GM23338 (cell line): ENCODE measurements at regions not wholly inside any gene's neighbourhood (a gene's known extent, or its start where the extent isn't known, plus 50 kb on each side); places are given as distances from the start of the nearest gene placed in this dataset.

Source experiments
- ATAC-seq: fragments of 200-7000 bp; cut with Tn5 transposase; 3 replicates; pipeline ENCODE4 v1.9.1; 2020
- DNase-seq: peaks from one replicate; pipeline ENCODE4 v3.0.0-alpha.2; 2015; ENCODE audit warnings: low spot score
- H2AFZ ChIP-seq: fragments of 200-600 bp; sonication (generic); 2 replicates; pipeline ENCODE4 v1.8.0; 2016; ENCODE audit warnings: antibody characterized with exemption, mild to moderate bottlenecking, moderate library complexity
- H3F3A ChIP-seq: fragments of 200-600 bp; sonication (generic); replicated peaks from 2 replicates; pipeline ENCODE4 v1.8.0; 2017; ENCODE audit warnings: antibody characterized with exemption, mixed run types, low read depth
- H3K27ac ChIP-seq: fragments of 200-600 bp; sonication (generic); 2 replicates; pipeline ENCODE4 v1.6.1; 2016; ENCODE audit warnings: low read depth
- H3K27me3 ChIP-seq: fragments of 200-600 bp; sonication (generic); 2 replicates; pipeline ENCODE4 v1.8.0; 2016; ENCODE audit warnings: mild to moderate bottlenecking, mixed run types, moderate library complexity; ENCODE audit not compliant: insufficient read depth
- H3K36me3 ChIP-seq: fragments of 200-600 bp; sonication (generic); 2 replicates; pipeline ENCODE4 v1.8.0; 2016; ENCODE audit warnings: mild to moderate bottlenecking; ENCODE audit not compliant: insufficient read depth
- H3K4me1 ChIP-seq: fragments of 200-600 bp; sonication (generic); 2 replicates; pipeline ENCODE4 v1.8.0; 2016; ENCODE audit warnings: mild to moderate bottlenecking, moderate library complexity; ENCODE audit not compliant: insufficient read depth
- H3K4me2 ChIP-seq: fragments of 200-600 bp; sonication (generic); 2 replicates; pipeline ENCODE4 v1.7.1; 2017; ENCODE audit warnings: mixed run types
- H3K4me3 ChIP-seq: fragments of 200-600 bp; sonication (generic); 2 replicates; pipeline ENCODE4 v1.6.1; 2016; ENCODE audit warnings: mixed run types
- H3K79me2 ChIP-seq: fragments of 200-600 bp; sonication (generic); replicated peaks from 2 replicates; pipeline ENCODE4 v1.8.0; 2017; ENCODE audit warnings: mild to moderate bottlenecking; ENCODE audit not compliant: insufficient read depth
- H3K9me2 ChIP-seq: fragments of 200-600 bp; sonication (generic); 2 replicates; pipeline ENCODE4 v1.8.0; 2017; ENCODE audit not compliant: insufficient read depth
- H4K20me1 ChIP-seq: fragments of 200-600 bp; sonication (generic); replicated peaks from 2 replicates; pipeline ENCODE4 v1.8.0; 2017; ENCODE audit warnings: mild to moderate bottlenecking; ENCODE audit not compliant: insufficient read depth
- H3K27ac Mint-ChIP-seq: 2 replicates; pipeline ENCODE4 v1.8.0; 2020; ENCODE audit warnings: inconsistent platforms, mild to moderate bottlenecking, moderate library complexity, mixed read lengths
- H3K27me3 Mint-ChIP-seq: 3 replicates; pipeline ENCODE4 v1.8.0; 2022; ENCODE audit warnings: low read depth, mild to moderate bottlenecking, moderate library complexity, mixed read lengths, inconsistent platforms; ENCODE audit not compliant: insufficient read depth, poor library complexity
- H3K36me3 Mint-ChIP-seq: 3 replicates; pipeline ENCODE4 v1.8.0; 2021; ENCODE audit warnings: low read depth, mild to moderate bottlenecking, inconsistent platforms, moderate library complexity, mixed read lengths
- H3K4me1 Mint-ChIP-seq: 3 replicates; pipeline ENCODE4 v1.8.0; 2020; ENCODE audit warnings: mild to moderate bottlenecking, inconsistent platforms, mixed read lengths
- H3K4me3 Mint-ChIP-seq: 3 replicates; pipeline ENCODE4 v1.8.0; 2021; ENCODE audit warnings: moderate library complexity, mild to moderate bottlenecking, inconsistent platforms, mixed read lengths
- H3K9me3 Mint-ChIP-seq: 3 replicates; pipeline ENCODE4 v1.8.0; 2020; ENCODE audit warnings: moderate library complexity, mild to moderate bottlenecking, inconsistent platforms, mixed read lengths
- EZH2phosphoT487 ChIP-seq: fragments of 200-600 bp; sonication (generic); IDR thresholded peaks from one replicate; pipeline ENCODE4 v1.8.1; 2018; ENCODE audit warnings: antibody characterized with exemption; ENCODE audit not compliant: unreplicated experiment
- JUNB ChIP-seq: IDR thresholded peaks from one replicate; pipeline ENCODE4 v1.6.1; 2016; ENCODE audit warnings: antibody characterized with exemption; ENCODE audit not compliant: unreplicated experiment
- NANOG ChIP-seq: IDR thresholded peaks from 2 replicates; pipeline ENCODE4 v1.6.1; 2016; ENCODE audit warnings: antibody characterized with exemption, borderline replicate concordance
- POLR2AphosphoS5 ChIP-seq: IDR thresholded peaks from 2 replicates; pipeline ENCODE4 v1.6.1; 2016; ENCODE audit warnings: antibody characterized with exemption, low read depth
- STAT1 ChIP-seq: IDR thresholded peaks from one replicate; pipeline ENCODE4 v1.6.1; 2016; ENCODE audit warnings: antibody characterized with exemption; ENCODE audit not compliant: unreplicated experiment
- ZNF331 ChIP-seq: fragments of 250-450 bp; sonication (Bioruptor Pico); IDR thresholded peaks from 2 replicates; pipeline ENCODE4 v1.5.0; 2020; ENCODE audit warnings: low read depth, mild to moderate bottlenecking, moderate library complexity
- ZNF462 ChIP-seq: fragments of 250-450 bp; sonication (Bioruptor Pico); IDR thresholded peaks from 2 replicates; pipeline ENCODE4 v1.5.0; 2020; ENCODE audit warnings: mild to moderate bottlenecking, moderate library complexity

GRCh38 chr20:50295762-50296449, 105.3 kb downstream of the CEBPB start (continued):
- TF ChIP-seq STAT1 (no peak), NANOG (no peak), EZH2phosphoT487 (no peak), ZNF462 (CRISPR knock-in tag) (no peak), POLR2AphosphoS5 (no peak)

GRCh38 chr20:50296450-50297375, 106.1 kb downstream of the CEBPB start:
- no peaks in the 10 kb centered on the region for H3K36me3 Mint-ChIP-seq
- no peaks in the 10 kb centered on the region for H3K9me3 Mint-ChIP-seq
- Histone ChIP-seq H3K4me2 (no peak overlapping the region), H3K4me3 (no peak overlapping the region), H3F3A (no peaks in the 10 kb centered on the region), H3K9me2 (no peaks in the 10 kb centered on the region), H4K20me1 (no peaks in the 10 kb centered on the region), H3K27me3 (no peaks in the 10 kb centered on the region), H3K79me2 (no peaks in the 10 kb centered on the region), H2AFZ (no peak overlapping the region), H3K36me3 (no peaks in the 10 kb centered on the region), H3K27ac (no peak overlapping the region), H3K4me1 (no peaks in the 10 kb centered on the region)
- H3K4me3 Mint-ChIP-seq = no peak overlapping the region
- no peak overlapping the region; the same call in 1 of the 2 replicates for H3K27ac Mint-ChIP-seq
- peaks cover 11% of the 10 kb centered on the region for H3K4me1 Mint-ChIP-seq
- ATAC-seq = no peak
- peaks cover 10% of the 10 kb centered on the region for H3K27me3 Mint-ChIP-seq
- DNase-seq = no peak
- no peak for TF ChIP-seq POLR2AphosphoS5
- TF ChIP-seq JUNB = no peak
- no peak for TF ChIP-seq ZNF462 (CRISPR knock-in tag)
- TF ChIP-seq EZH2phosphoT487 = no peak
- no peak for TF ChIP-seq ZNF331 (CRISPR knock-in tag)
